Muscle layer of duodenum (tissue), 2 donors: ENCODE measurements at regions not wholly inside any gene's neighbourhood (a gene's known extent, or its start where the extent isn't known, plus 50 kb on each side); places are given as distances from the start of the nearest gene placed in this dataset.

ENCODE experiments used
- H3K27ac ChIP-seq: one replicate; pipeline ENCODE4 v1.7.0; 2013; ENCODE audit warnings: mild to moderate bottlenecking, low read length
- H3K27me3 ChIP-seq: one replicate; pipeline ENCODE4 v1.7.0; 2013; ENCODE audit warnings: low read depth, mild to moderate bottlenecking, control low read depth, low read length
- H3K36me3 ChIP-seq, 2 donors: one replicate each; pipeline ENCODE4 v1.7.0; 2013; ENCODE audit warnings: low read length in 2 of 2, control low read depth in 1 of 2, mild to moderate bottlenecking in 1 of 2; ENCODE audit not compliant: insufficient read depth in 2 of 2, control insufficient read depth in 1 of 2
- H3K4me1 ChIP-seq, 2 donors: one replicate each; pipeline ENCODE4 v1.7.0; 2013; ENCODE audit warnings: low read length in 2 of 2, mild to moderate bottlenecking in 2 of 2, control low read depth in 1 of 2, moderate library complexity in 1 of 2; ENCODE audit not compliant: insufficient read depth in 2 of 2, control insufficient read depth in 1 of 2
- H3K4me3 ChIP-seq, 2 donors: one replicate each; pipeline ENCODE4 v1.7.0; 2013; ENCODE audit warnings: low read length in 2 of 2, low read depth in 1 of 2, mild to moderate bottlenecking in 1 of 2
- H3K9me3 ChIP-seq, 2 donors: one replicate each; pipeline ENCODE4 v1.7.0; 2013; ENCODE audit warnings: low read length in 2 of 2, control low read depth in 1 of 2, mild to moderate bottlenecking in 1 of 2; ENCODE audit not compliant: control insufficient read depth in 1 of 2
- donor health status: healthy.

- H3K4me1 ChIP-seq: no peaks in the 10 kb centered on the region
- H3K27ac ChIP-seq: no peak overlapping the region
- no peaks in the 10 kb centered on the region for H3K36me3 ChIP-seq
- no peaks in the 10 kb centered on the region for H3K9me3 ChIP-seq
- H3K27me3 ChIP-seq: no peaks in the 10 kb centered on the region
- no peak overlapping the region for H3K4me3 ChIP-seq
Measured at GRCh38 chr1:62952596-62952995, 168.7 kb downstream of the ATG4C start.

GRCh38 chr1:62953633-62954032 lies 169.7 kb downstream of the ATG4C start:
- no peaks in the 10 kb centered on the region for H3K27me3 ChIP-seq
- H3K4me1 ChIP-seq: no peaks in the 10 kb centered on the region
- H3K27ac ChIP-seq: no peak overlapping the region
- no peak overlapping the region for H3K4me3 ChIP-seq
- no peaks in the 10 kb centered on the region for H3K9me3 ChIP-seq
- no peaks in the 10 kb centered on the region for H3K36me3 ChIP-seq

- H3K36me3 ChIP-seq: no peaks in the 10 kb centered on the region
- no peak overlapping the region for H3K4me3 ChIP-seq
- no peak overlapping the region for H3K27ac ChIP-seq
- no peaks in the 10 kb centered on the region for H3K27me3 ChIP-seq
- no peaks in the 10 kb centered on the region for H3K4me1 ChIP-seq
- H3K9me3 ChIP-seq: no peaks in the 10 kb centered on the region
Measured at GRCh38 chr1:62954758-62955157, 170.8 kb downstream of the ATG4C start.

GRCh38 chr1:62955666-62956065 lies 171.7 kb downstream of the ATG4C start:
- H3K27ac ChIP-seq: no peak overlapping the region
- H3K9me3 ChIP-seq: no peaks in the 10 kb centered on the region
- H3K4me1 ChIP-seq: no peaks in the 10 kb centered on the region
- H3K36me3 ChIP-seq: no peaks in the 10 kb centered on the region
- no peak overlapping the region for H3K4me3 ChIP-seq
- no peaks in the 10 kb centered on the region for H3K27me3 ChIP-seq

- Histone ChIP-seq H3K27ac (no peak overlapping the region), H3K36me3 (no peaks in the 10 kb centered on the region), H3K4me3 (no peak overlapping the region), H3K9me3 (no peaks in the 10 kb centered on the region), H3K4me1 (no peaks in the 10 kb centered on the region), H3K27me3 (no peaks in the 10 kb centered on the region)
Measured at GRCh38 chr1:62962014-62962812, 178.3 kb downstream of the ATG4C start.

- no peak overlapping the region for H3K4me3 ChIP-seq
- no peak overlapping the region for H3K27ac ChIP-seq
- no peaks in the 10 kb centered on the region for H3K36me3 ChIP-seq
- no peaks in the 10 kb centered on the region for H3K27me3 ChIP-seq
- H3K4me1 ChIP-seq: no peaks in the 10 kb centered on the region
- no peaks in the 10 kb centered on the region for H3K9me3 ChIP-seq
Measured at GRCh38 chr1:62962901-62963776, 179.2 kb downstream of the ATG4C start.

GRCh38 chr1:62964141-62964540 lies 180.2 kb downstream of the ATG4C start:
- Histone ChIP-seq H3K9me3 (no peaks in the 10 kb centered on the region), H3K4me1 (no peaks in the 10 kb centered on the region), H3K36me3 (no peaks in the 10 kb centered on the region), H3K27ac (no peak overlapping the region), H3K4me3 (no peak overlapping the region), H3K27me3 (no peaks in the 10 kb centered on the region)

GRCh38 chr1:62967031-62967430 lies 183.1 kb downstream of the ATG4C start:
- no peaks in the 10 kb centered on the region for H3K4me1 ChIP-seq
- H3K4me3 ChIP-seq: no peak overlapping the region
- H3K27me3 ChIP-seq: no peaks in the 10 kb centered on the region
- no peak overlapping the region for H3K27ac ChIP-seq
- no peaks in the 10 kb centered on the region for H3K9me3 ChIP-seq
- H3K36me3 ChIP-seq: no peaks in the 10 kb centered on the region

- Histone ChIP-seq H3K9me3 (no peaks in the 10 kb centered on the region), H3K4me1 (no peaks in the 10 kb centered on the region), H3K27ac (no peak overlapping the region), H3K27me3 (no peaks in the 10 kb centered on the region), H3K4me3 (no peak overlapping the region), H3K36me3 (no peaks in the 10 kb centered on the region)
Measured at GRCh38 chr1:62977366-62977765, 193.4 kb downstream of the ATG4C start.

GRCh38 chr1:62978741-62979140 lies 194.8 kb downstream of the ATG4C start:
- H3K27ac ChIP-seq: no peak overlapping the region
- no peaks in the 10 kb centered on the region for H3K4me1 ChIP-seq
- H3K4me3 ChIP-seq: no peak overlapping the region
- no peaks in the 10 kb centered on the region for H3K9me3 ChIP-seq
- H3K27me3 ChIP-seq: no peaks in the 10 kb centered on the region
- no peaks in the 10 kb centered on the region for H3K36me3 ChIP-seq

GRCh38 chr1:62981434-62981833 lies 197.5 kb downstream of the ATG4C start:
- Histone ChIP-seq H3K36me3 (no peaks in the 10 kb centered on the region), H3K4me3 (no peak overlapping the region), H3K27me3 (no peaks in the 10 kb centered on the region), H3K9me3 (no peaks in the 10 kb centered on the region), H3K27ac (no peak overlapping the region), H3K4me1 (no peaks in the 10 kb centered on the region)
